ENCODE measurements at regions not wholly inside any gene's neighbourhood (a gene's known extent, or its start where the extent isn't known, plus 50 kb on each side); places are given as distances from the start of the nearest gene placed in this dataset.
"Not testable (repeated sequence)": the region's sequence is repeated elsewhere in the genome, so short reads cannot be mapped to it uniquely, and the experiment has no call there.

DNA sequence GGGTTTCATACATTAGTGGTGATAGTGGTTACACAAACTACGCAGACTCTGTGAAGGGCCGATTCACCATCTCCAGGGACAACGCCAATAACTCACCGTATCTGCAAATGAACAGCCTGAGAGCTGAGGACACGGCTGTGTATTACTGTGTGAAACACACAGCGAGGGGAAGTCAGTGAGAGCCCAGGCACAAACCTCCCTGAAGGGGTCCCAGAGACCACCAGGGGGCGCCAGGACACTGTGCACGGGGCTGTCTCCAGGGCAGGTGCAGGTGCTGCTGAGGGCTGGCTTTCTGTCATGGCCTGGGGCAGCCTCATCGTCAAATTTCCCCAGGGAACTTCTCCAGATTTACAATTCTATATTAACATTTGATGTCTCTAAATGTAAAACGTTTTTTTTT is 184.6 kb upstream of the TP53TG3C start:
- intact Hi-C loops (cut with DNase I), result not testable (repeated sequence)
- DNase-seq (ENCODE audit: low spot score), result peak; percentile 60

DNA sequence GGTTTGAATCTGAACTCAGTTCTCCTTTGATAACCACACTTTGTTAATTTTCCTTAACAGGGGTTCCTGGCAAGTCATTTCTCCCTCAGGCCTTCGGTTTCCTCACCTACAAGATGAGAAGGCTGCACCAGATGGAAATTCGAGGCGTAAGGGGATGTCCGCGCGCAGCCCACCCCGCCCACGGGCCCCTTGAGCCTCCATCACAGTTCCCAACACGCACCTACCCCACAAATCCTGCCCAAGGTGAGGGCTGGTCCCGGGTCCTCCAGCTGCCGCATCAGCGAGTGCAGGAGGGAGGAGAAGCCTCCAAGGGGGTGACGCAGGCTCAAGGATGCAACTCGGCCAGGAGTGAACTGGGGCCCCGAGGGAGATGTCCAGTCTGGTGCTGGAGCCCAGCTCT is 166.9 kb upstream of the TP53TG3C start:
- DNase-seq (ENCODE audit: low spot score), result peak; percentile 25
- intact Hi-C loops (cut with DNase I), result not testable (repeated sequence)

DNA sequence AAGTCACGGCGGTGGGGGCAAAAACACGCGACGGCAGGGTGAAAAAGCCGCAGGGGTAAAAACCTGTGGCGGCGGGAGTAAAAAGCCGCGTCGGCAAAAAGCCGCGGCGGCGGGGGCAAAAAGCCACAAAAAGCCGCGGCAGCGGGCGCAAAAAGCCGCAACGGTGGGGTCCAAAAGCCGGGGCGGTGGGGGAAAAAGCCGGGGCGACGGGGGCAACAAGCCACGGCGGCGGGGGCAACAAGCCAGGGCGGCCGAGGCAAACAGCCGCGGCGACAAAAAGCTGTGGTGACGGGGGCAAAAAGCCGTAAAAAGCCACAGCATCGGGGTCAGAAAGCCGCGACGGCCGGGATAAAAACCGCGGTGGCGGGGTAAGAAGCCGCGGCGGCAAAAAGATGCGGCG is 166.1 kb upstream of the TP53TG3C start:
- intact Hi-C loops (cut with DNase I), result not testable (repeated sequence)
- DNase-seq (ENCODE audit: low spot score), result peak; percentile 30

DNA sequence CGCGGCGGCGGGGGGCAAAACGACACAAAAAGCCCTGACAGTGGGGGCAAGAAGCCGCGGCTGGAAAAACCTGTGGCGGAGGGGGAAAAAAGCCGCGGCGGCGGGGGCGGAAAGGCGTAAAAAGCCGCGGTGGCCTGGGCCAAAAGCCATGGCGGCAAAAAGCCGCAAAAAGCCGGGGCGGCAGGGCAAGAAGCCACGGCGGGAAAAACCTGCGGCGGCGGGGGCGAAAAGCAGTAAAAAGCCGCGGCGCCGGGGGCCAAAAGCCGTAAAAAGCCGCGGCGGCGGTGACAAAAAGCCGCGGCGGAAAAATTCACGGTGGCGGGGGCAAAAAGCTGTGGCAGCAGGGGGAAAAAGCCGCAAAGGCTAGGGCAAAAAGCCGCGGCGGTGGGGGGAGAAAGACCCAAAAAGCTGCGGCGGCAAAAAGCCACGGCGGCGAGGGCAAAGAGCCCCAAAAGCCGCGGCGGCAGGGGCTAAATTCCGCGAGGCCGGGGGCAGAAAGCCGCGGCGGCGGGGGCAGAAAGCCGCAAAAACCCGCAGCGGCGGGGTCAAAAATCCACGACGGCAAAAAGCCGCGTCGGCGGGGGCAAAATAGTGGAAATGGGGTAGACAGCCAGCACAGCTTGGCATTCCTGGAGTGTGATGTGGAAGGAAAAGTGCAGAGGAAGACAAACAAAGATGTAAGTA is 165.2 kb upstream of the TP53TG3C start:
- intact Hi-C loops (cut with DNase I), result not testable (repeated sequence)
- DNase-seq (ENCODE audit: low spot score), result peak; percentile 70

DNA sequence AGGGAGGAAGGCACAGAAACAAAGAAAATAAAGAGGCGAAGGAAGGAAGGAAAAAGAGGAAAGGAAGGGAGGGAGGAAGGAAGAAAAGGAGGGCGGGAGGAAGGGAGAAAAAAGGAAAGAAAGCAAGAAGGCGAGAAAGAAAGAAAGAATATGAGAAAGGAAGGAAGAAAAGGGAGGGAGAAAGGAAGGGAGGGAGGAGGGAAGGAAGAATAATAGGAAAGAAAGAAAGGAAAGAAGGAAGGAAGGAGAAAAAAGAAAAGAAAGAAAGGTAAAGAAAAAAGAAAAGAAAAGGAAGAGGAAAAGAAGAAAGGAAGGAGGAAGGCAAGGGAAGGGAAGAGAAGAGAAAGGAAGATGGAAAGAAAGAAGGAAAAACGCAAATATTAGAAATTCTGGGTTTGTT is 145.2 kb upstream of the TP53TG3C start:
- DNase-seq (ENCODE audit: low spot score); intact Hi-C loops (cut with DNase I): not testable (repeated sequence)

DNA sequence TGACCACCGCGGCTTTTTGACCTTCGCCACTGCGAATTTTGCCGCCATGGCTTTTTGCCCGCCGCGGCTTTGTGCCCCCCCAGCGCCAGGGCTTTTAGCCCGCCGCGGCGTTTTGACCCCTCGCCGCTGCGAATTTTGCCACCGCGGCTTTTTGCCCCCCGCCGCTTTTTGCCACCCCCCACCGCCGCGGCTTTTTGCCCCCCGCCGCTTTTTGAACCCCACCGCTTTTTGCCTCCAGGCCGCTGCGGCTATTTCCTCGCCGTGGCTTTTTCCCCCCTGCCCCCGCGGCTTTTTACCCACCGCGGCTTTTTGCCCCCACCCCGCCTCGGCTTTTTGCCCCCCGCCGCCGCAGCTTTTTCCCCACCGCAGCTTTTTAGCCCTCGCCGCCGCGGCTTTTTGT is 134.8 kb upstream of the TP53TG3C start:
- peak; percentile 42 for DNase-seq (ENCODE audit: low spot score)
- intact Hi-C loops (cut with DNase I), result no loop called here

DNA sequence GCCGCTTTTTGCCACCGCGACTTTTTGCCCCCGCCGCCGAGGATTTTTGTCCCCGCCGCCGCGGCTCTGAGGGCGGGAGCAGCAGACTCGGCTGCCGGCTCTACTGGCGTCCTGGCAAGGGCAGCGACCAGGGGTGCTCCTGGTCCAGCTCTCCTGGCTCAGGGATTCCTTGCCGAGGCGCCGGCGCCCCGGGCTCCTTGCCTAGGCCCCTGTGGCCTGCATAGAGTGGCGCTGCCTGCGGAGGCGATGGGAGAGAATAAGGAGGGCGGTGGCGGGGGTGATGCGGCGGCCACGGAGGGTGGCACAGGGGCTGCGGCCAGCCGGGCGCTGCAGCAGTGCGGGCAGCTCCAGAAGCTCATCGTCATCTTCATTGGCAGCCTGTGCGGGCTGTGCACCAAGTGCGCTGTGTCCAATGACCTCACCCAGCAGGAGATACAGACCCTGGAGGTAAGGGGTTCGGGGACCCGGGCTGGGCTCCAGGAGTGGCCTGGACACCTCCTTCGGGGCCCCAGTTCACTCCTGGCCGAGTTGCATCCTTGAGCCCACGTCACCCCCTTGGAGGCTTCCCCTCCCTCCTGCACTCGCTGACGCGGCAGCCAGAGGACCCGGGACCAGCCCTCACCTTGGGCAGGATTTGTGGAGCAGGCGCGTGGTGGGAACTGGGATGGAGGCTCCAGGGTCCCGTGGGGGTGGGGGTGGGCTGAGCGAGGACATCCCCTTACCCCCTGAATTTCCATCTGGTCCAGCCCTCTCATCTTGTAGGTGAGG is 134.2 kb upstream of the TP53TG3C start:
- peak; percentile 72 for DNase-seq (ENCODE audit: low spot score)
- intact Hi-C loops (cut with DNase I), result not testable (repeated sequence)

DNA sequence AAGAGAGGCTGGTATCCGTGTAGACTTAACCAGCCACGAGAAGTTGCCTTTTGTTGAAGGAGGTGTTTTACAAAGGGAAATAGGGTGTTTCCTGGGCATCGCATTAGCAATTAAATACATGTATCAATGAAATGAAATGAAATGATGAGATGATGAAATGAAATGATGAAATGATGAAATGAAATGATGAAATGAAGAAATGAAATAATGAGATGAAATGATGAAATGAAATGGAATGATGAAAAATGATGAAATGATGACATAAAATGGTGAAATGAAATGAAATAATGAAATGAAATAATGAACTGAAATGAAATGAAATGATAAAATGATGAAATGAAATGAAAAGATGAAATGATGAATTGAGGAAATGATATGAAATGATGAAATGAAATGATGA is 131.3 kb upstream of the TP53TG3C start:
- DNase-seq (ENCODE audit: low spot score), result not testable (repeated sequence)

DNA sequence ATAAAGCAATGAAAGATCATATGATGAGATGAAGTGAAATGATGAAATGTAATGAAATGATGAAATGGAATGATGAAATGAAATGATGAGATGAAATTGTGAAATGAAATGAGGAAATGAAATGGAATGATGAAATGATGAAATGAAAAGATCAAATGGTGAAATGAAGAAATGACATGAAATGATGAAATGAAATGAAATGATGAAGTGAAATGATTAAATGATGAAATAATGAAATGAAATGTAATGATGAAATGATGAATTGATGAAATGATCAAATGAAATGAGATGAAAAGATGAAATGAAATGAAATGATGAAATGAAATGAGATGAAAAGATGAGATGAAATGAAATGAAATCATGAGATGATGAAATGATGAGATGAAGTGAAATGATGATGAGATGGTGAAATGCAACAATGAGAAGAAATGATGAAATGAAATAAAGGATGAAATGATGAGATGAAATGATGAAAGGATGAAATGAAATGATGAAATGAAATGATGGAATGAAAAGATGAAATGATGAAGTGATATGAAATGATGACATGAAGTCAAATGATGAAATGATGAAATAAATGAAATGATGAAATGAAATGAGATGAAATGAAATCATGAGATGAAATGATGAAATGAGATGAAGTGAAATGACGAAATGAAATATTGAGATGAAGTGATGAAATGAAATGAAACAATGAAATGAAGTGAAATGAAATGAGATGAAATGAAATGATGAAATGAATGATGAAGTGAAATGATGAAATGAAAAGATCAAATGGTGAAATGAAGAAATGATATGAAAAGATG is 130.5 kb upstream of the TP53TG3C start:
- DNase-seq (ENCODE audit: low spot score); intact Hi-C loops (cut with DNase I): not testable (repeated sequence)

More for the DNA sequence above, 131.3 kb upstream of the TP53TG3C start:
- intact Hi-C loops (cut with DNase I), result not testable (repeated sequence)

DNA sequence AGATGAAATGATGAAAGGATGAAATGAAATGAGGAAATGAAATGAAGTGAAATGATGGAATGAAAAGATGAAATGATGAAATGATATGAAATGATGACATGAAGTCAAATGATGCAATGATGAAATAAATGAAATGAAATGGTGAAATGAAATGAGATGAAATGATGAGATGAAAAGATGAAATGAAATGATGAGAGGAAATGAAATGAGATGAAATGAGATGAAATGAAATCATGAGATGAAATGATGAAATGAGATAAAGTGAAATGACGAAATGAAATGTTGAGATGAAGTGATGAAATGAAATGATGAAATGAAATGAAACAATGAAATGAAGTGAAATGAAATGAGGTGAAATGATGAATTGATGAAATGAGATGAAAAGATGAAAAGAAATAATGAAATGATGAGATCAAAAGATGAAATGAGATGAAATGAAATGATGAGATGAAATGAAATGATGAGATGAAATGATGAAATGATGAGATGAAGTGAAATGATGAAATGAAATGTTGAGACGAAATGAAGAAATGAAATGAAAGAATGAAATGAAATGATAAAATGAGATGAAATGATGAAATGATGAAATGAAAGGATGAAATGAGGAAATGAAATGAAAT is 129.5 kb upstream of the TP53TG3C start:
- DNase-seq (ENCODE audit: low spot score); intact Hi-C loops (cut with DNase I): not testable (repeated sequence)
